ENCODE measurements at regions not wholly inside any gene's neighbourhood (a gene's known extent, or its start where the extent isn't known, plus 50 kb on each side); places are given as distances from the start of the nearest gene placed in this dataset.

DNA sequence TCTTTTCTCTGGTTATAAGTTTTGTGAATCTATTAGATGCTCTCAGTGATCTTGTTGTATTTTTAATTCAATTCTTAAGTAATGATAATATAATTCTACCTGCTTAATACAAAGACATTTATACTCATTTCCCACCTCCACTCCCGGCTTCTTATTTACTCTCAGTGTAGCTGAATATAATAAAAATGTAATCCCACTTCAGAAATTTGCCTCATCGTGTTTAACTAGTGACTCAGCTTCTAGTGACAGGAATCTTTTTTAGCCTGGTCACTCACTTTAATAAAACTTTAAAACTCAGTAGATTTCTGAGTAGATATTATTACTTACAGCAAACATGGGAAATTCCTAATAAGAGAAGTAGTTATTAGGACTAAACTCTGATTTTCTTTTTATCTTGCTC lies 1506.2 kb upstream of the LRRTM3 start:
- TF ChIP-seq, protein P1, sequence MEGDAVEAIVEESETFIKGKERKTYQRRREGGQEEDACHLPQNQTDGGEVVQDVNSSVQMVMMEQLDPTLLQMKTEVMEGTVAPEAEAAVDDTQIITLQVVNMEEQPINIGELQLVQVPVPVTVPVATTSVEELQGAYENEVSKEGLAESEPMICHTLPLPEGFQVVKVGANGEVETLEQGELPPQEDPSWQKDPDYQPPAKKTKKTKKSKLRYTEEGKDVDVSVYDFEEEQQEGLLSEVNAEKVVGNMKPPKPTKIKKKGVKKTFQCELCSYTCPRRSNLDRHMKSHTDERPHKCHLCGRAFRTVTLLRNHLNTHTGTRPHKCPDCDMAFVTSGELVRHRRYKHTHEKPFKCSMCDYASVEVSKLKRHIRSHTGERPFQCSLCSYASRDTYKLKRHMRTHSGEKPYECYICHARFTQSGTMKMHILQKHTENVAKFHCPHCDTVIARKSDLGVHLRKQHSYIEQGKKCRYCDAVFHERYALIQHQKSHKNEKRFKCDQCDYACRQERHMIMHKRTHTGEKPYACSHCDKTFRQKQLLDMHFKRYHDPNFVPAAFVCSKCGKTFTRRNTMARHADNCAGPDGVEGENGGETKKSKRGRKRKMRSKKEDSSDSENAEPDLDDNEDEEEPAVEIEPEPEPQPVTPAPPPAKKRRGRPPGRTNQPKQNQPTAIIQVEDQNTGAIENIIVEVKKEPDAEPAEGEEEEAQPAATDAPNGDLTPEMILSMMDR (IDR thresholded peaks at IDR 0.05): no peak
- no peak for TF ChIP-seq POLR2AphosphoS5 (IDR thresholded peaks at IDR 0.05)
- no peak for TF ChIP-seq POLR2A (IDR thresholded peaks at IDR 0.05)
- TF ChIP-seq EP300 (IDR thresholded peaks at IDR 0.05): no peak
